ENCODE measurements at regions not wholly inside any gene's neighbourhood (a gene's known extent, or its start where the extent isn't known, plus 50 kb on each side); places are given as distances from the start of the nearest gene placed in this dataset.
"Not testable (repeated sequence)": the region's sequence is repeated elsewhere in the genome, so short reads cannot be mapped to it uniquely, and the experiment has no call there.

GRCh38 chr21:8987896-8988295 is 1533.5 kb upstream of the TPTE start:
- H3K27me3 Mint-ChIP-seq; H3K4me1 Mint-ChIP-seq (ENCODE audit: low read depth); H3K27ac Mint-ChIP-seq; H3K4me3 Mint-ChIP-seq; H3K36me3 Mint-ChIP-seq (ENCODE audit: low read depth); intact Hi-C loops (cut with micrococcal nuclease): not testable (repeated sequence)
- H3K9me3 Mint-ChIP-seq: peaks cover 30% of the 10 kb centered on the region

DNA sequence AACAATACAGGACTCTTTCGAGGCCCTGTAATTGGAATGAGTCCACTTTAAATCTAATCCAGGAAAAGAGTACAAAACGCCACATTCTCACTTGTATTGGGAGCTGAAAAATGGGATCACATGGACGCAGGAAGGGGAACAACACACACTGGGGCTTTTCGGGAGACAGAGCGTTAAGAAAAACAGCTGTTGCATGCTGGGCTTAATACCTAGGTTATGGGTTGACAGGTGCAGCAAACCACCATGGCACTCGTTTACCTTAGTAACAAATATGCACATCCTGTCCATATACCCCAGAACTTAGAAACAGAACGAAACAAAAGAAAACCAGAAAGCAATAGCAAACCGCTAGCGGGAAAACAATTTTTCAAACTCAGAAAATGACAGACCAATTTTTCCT is 1532.7 kb upstream of the TPTE start:
- peaks cover 38% of the 10 kb centered on the region for H3K9me3 Mint-ChIP-seq
- H3K27ac Mint-ChIP-seq: no peak overlapping the region
- H3K4me1 Mint-ChIP-seq (ENCODE audit: low read depth): no peaks in the 10 kb centered on the region
- intact Hi-C loops (cut with micrococcal nuclease): no loop called here
- no peaks in the 10 kb centered on the region for H3K27me3 Mint-ChIP-seq
- no peaks in the 10 kb centered on the region for H3K36me3 Mint-ChIP-seq (ENCODE audit: low read depth)
- H3K4me3 Mint-ChIP-seq: no peak overlapping the region

DNA sequence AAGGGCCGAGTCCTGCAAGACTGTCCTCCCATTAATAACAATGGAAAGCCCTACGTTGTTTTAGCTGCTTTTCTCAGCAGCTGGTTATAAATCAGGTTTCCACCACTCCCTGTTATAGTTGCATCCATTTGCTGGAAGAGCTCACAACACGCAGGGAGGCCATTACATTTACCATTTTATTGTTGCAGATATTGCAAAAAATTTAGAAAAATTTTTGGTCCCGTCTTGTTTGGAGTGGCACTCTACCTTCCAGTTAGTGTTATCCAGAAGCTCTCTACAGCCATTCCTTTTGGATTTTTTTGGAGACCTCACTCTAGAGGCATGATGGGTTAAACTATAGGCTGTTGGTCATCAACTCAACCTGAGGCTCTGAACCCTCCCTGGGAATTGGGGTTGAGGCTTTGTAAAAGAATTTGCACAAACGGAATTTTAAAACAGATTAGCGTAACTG is 1532.1 kb upstream of the TPTE start:
- Mint-ChIP-seq H3K36me3 (ENCODE audit: low read depth) (no peaks in the 10 kb centered on the region), H3K27ac (no peak overlapping the region), H3K4me3 (no peak overlapping the region), H3K4me1 (ENCODE audit: low read depth) (no peaks in the 10 kb centered on the region), H3K9me3 (peaks cover 44% of the 10 kb centered on the region), H3K27me3 (no peaks in the 10 kb centered on the region)
- intact Hi-C loops (cut with micrococcal nuclease): no loop called here

GRCh38 chr21:8989721-8990325 is 1531.6 kb upstream of the TPTE start:
- H3K9me3 Mint-ChIP-seq: peaks cover 47% of the 10 kb centered on the region
- no peaks in the 10 kb centered on the region for H3K4me1 Mint-ChIP-seq (ENCODE audit: low read depth)
- H3K36me3 Mint-ChIP-seq (ENCODE audit: low read depth): no peaks in the 10 kb centered on the region
- H3K27me3 Mint-ChIP-seq: no peaks in the 10 kb centered on the region
- intact Hi-C loops (cut with micrococcal nuclease): no loop called here
- H3K27ac Mint-ChIP-seq: no peak overlapping the region
- no peak overlapping the region for H3K4me3 Mint-ChIP-seq

DNA sequence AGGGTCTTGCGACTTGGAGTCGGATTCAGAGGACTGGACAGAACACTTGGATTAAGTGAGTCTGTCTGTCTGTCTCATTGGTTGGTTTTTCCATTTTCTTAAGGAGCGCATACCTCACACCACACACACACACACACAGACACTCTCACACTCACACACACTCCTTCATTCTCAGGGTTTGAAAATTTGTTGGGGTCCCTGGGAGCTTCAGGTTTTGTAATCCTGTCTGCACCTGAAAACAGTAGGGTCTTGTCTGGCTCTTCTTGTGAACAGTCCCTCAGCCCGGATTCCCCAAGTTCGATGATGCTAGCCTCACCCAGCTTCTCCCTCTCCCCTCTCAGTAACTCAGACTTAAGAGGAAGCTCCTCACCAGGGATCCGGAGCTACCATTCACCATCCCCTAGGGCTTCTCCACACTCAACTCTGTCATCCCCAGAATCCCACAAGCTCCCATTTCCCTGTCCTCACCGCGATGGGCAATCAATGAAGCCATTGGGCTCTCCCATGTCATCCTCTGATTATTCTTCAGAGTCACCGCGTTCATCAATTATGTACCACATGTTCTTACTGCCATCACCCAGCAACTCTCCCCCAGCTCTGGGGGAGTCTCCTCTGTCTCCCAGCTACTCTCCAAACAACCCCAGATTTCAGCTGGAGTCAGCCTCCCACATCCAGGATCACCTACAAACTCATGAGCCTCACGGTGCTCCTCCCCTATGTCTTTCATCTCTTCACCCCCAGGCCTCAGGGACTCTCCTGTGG is 1530.9 kb upstream of the TPTE start:
- intact Hi-C loops (cut with micrococcal nuclease): no loop called here
- no peaks in the 10 kb centered on the region for H3K4me1 Mint-ChIP-seq (ENCODE audit: low read depth)
- no peaks in the 10 kb centered on the region for H3K27me3 Mint-ChIP-seq
- no peak overlapping the region for H3K27ac Mint-ChIP-seq
- peaks cover 47% of the 10 kb centered on the region for H3K9me3 Mint-ChIP-seq
- H3K4me3 Mint-ChIP-seq: no peak overlapping the region
- H3K36me3 Mint-ChIP-seq (ENCODE audit: low read depth): no peaks in the 10 kb centered on the region

- H3K27ac Mint-ChIP-seq: no peak overlapping the region
- peaks cover 47% of the 10 kb centered on the region for H3K9me3 Mint-ChIP-seq
- no peaks in the 10 kb centered on the region for H3K27me3 Mint-ChIP-seq
- intact Hi-C loops (cut with micrococcal nuclease): no loop called here
- H3K36me3 Mint-ChIP-seq (ENCODE audit: low read depth): no peaks in the 10 kb centered on the region
- H3K4me1 Mint-ChIP-seq (ENCODE audit: low read depth): no peaks in the 10 kb centered on the region
- no peak overlapping the region for H3K4me3 Mint-ChIP-seq
Measured at GRCh38 chr21:8991088-8991907, 1530.1 kb upstream of the TPTE start.

DNA sequence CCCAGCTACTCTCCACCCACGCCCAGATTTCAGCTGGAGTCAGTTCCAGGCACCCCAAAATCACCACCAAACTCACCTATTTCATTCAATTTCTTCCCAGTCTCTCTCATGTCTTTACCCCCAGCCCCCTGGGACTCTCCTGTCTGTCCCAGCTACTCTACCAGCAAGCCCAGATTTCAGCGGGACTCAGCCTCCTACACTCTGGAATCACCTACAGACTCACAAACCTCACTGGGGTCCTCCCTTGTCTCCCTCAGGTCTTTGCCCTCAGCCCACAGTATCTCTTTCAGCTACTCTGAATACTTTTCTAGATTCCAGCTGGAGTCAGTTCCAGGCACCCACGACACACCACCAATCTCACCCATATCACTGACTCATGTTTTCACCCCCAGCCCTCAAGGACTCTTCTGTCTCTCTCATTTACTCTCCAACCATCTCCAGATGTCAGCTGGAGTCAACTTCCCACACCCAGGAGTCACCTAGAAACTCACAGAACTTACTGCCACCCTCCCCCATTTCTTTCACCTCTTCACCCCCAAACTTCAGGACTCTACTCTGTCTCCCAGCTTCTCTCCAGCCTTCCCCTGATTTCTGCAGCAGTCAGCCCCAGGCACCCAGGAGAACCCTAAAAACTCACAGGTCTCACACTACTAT is 1529.3 kb upstream of the TPTE start:
- intact Hi-C loops (cut with micrococcal nuclease): no loop called here
- Mint-ChIP-seq H3K36me3 (ENCODE audit: low read depth) (no peaks in the 10 kb centered on the region), H3K4me3 (no peak overlapping the region), H3K9me3 (peaks cover 52% of the 10 kb centered on the region), H3K4me1 (ENCODE audit: low read depth) (no peaks in the 10 kb centered on the region), H3K27ac (no peak overlapping the region), H3K27me3 (no peaks in the 10 kb centered on the region)

DNA sequence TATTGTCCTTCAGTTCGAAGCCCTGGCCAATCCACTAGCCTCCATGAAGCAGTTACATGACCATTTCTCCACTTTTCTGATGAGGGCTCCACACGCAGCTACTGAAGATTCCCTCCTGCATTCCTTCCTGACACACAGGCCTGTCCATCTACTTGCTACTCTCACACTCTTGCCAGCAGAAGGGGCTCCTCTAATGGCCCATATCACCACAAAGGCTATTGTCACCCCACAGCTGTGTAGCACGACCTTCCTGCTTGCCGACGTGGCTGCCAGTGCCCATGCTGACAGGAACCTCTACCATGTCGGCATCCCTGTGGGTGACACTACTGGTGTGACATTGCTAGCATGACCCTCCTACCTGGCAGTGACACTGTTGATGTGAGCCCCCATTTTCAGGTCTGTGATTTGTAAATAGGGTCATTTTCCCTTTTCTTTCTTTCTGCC is 1528.6 kb upstream of the TPTE start:
- no peaks in the 10 kb centered on the region for H3K27me3 Mint-ChIP-seq
- H3K36me3 Mint-ChIP-seq (ENCODE audit: low read depth): no peaks in the 10 kb centered on the region
- no peaks in the 10 kb centered on the region for H3K4me1 Mint-ChIP-seq (ENCODE audit: low read depth)
- H3K27ac Mint-ChIP-seq: no peak overlapping the region
- no peak overlapping the region for H3K4me3 Mint-ChIP-seq
- peaks cover 54% of the 10 kb centered on the region for H3K9me3 Mint-ChIP-seq
- intact Hi-C loops (cut with micrococcal nuclease): no loop called here

DNA sequence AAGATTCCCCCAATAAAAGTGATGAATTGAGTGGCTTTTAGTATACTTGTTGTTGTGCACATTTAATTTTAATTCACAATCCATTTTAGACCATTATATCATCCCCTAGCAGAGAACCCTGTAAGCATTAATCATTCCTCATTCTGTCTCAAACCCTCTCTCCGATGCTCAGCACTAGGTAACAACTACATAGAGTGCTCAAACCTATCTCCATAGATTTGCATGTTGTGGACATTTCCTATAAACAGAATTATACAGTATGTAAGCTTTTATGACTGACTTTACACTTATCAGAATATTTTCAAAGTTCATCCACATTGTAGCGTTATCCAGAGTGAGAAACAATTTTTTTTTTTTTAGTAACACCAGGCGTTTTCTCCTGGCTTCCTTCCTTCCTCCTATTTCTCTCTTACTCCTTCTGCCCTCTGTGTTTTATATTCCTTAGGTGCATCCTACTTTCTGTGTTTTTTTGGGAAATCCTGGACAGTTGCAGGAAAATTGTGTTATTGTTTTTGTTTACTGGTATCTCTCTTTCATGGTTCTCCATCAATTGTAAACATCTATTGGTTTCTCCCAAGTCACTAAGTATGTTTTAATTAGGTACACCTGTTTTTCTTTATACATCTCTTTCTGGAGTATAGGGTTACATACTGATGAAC is 1528.0 kb upstream of the TPTE start:
- peaks cover 59% of the 10 kb centered on the region for H3K9me3 Mint-ChIP-seq
- no peaks in the 10 kb centered on the region for H3K27me3 Mint-ChIP-seq
- no peak overlapping the region for H3K27ac Mint-ChIP-seq

GRCh38 chr21:8993943-8994639 is 1527.3 kb upstream of the TPTE start:
- Mint-ChIP-seq H3K4me1 (ENCODE audit: low read depth) (no peaks in the 10 kb centered on the region), H3K36me3 (ENCODE audit: low read depth) (no peaks in the 10 kb centered on the region), H3K27ac (no peak overlapping the region), H3K27me3 (no peaks in the 10 kb centered on the region), H3K9me3 (peaks cover 66% of the 10 kb centered on the region), H3K4me3 (no peak overlapping the region)
- intact Hi-C loops (cut with micrococcal nuclease): no loop called here

More for the DNA sequence above, 1528.0 kb upstream of the TPTE start:
- intact Hi-C loops (cut with micrococcal nuclease): no loop called here
- Mint-ChIP-seq H3K4me3 (no peak overlapping the region), H3K36me3 (ENCODE audit: low read depth) (no peaks in the 10 kb centered on the region), H3K4me1 (ENCODE audit: low read depth) (no peaks in the 10 kb centered on the region)

GRCh38 chr21:8994640-8995511 is 1526.5 kb upstream of the TPTE start:
- intact Hi-C loops (cut with micrococcal nuclease): no loop called here
- no peaks in the 10 kb centered on the region for H3K27me3 Mint-ChIP-seq

GRCh38 chr21:8996487-8996968 is 1524.9 kb upstream of the TPTE start:
- H3K4me3 Mint-ChIP-seq; intact Hi-C loops (cut with micrococcal nuclease); H3K27me3 Mint-ChIP-seq; H3K36me3 Mint-ChIP-seq (ENCODE audit: low read depth); H3K4me1 Mint-ChIP-seq (ENCODE audit: low read depth); H3K27ac Mint-ChIP-seq: not testable (repeated sequence)
- H3K9me3 Mint-ChIP-seq: peaks cover 74% of the 10 kb centered on the region

More at GRCh38 chr21:8994640-8995511, 1526.5 kb upstream of the TPTE start:
- Mint-ChIP-seq H3K27ac (no peak overlapping the region), H3K36me3 (ENCODE audit: low read depth) (no peaks in the 10 kb centered on the region), H3K9me3 (peaks cover 74% of the 10 kb centered on the region), H3K4me1 (ENCODE audit: low read depth) (no peaks in the 10 kb centered on the region), H3K4me3 (no peak overlapping the region)

Measured in dendritic cell treated with granulocyte-macrophage colony-stimulating factor and Interleukin-4, amounts not matched to agents 40 ng/mL and 50 ng/mL, for 4 days (primary cell).